HCT116 (cell line): ENCODE measurements at regions not wholly inside any gene's neighbourhood (a gene's known extent, or its start where the extent isn't known, plus 50 kb on each side); places are given as distances from the start of the nearest gene placed in this dataset.

Source experiments
- ATAC-seq: fragments of 200-7000 bp; cut with Tn5 transposase; 2 replicates; pipeline ENCODE4 v1.9.1; 2020; ENCODE audit warnings: mild to moderate bottlenecking, moderate library complexity
- BruUV-seq: library from RNA; stranded (reverse); fragments of 400-500 nt; replicated peaks from 2 replicates; lab custom pipeline; 2021; lab: Mats Ljungman, UMichigan
- CTCF ChIA-PET: fragments of 300-600 bp; sonication (Branson Sonifier 250); formaldehyde crosslinking; loops from one replicate; lab custom pipeline; 2021; ENCODE audit warnings: antibody characterized with exemption; lab: Charles Lee
- POLR2A ChIA-PET: fragments of 300-600, 350-600 bp; sonication (Branson Sonifier 250); formaldehyde crosslinking; loops from one replicate; lab custom pipeline; 2021; ENCODE audit warnings: antibody characterized with exemption; lab: Charles Lee
- RAD21 ChIA-PET, 2 experiments: fragments of 300-600 bp; sonication (Branson Sonifier 250); formaldehyde crosslinking; loops; one replicate each; lab custom pipeline; 2023; ENCODE audit warnings: low total read pairs in 2 of 2; ENCODE audit not compliant: uncharacterized antibody in 2 of 2, unreplicated experiment in 2 of 2, low non-redundant PET in 1 of 2; lab: Charles Lee
- DNase-seq: peaks from one replicate; pipeline ENCODE4 v3.0.0-alpha.2; 2010; ENCODE audit warnings: low read depth, low spot score
- H2AFZ ChIP-seq: fragments of 200-600 bp; shearing (Covaris generic), sonication (generic); 2 replicates; pipeline ENCODE4 v1.6.1; 2017; ENCODE audit warnings: low read depth, mixed run types, mixed read lengths, antibody characterized with exemption, low read length; ENCODE audit not compliant: poor library complexity, severe bottlenecking
- H3K27ac ChIP-seq: 2 replicates; pipeline ENCODE4 v1.5.1; 2012; ENCODE audit warnings: low read depth, low read length
- H3K27me3 ChIP-seq: fragments of 200-600 bp; sonication (generic); 2 replicates; pipeline ENCODE4 v1.6.1; 2016; ENCODE audit warnings: mixed run types, low read length, mixed read lengths; ENCODE audit not compliant: insufficient read depth
- H3K36me3 ChIP-seq, 2 experiments: fragments of 200-500 bp in 1 of 2; fragments of 200-600 bp in 1 of 2; sonication (Bioruptor generic) in 1 of 2; sonication (generic) in 1 of 2; 2 replicates each; pipeline versions ENCODE4 v1.5.1 to v1.6.1; 2014 to 2016; ENCODE audit warnings: low read length in 2 of 2, inconsistent platforms in 1 of 2, mixed read lengths in 1 of 2, mixed run types in 1 of 2; ENCODE audit not compliant: insufficient read depth in 2 of 2, control insufficient read depth in 1 of 2
- H3K4me1 ChIP-seq, 2 experiments: fragments of 200-600 bp in 1 of 2; sonication (generic) in 1 of 2; 2 replicates each; pipeline versions ENCODE4 v1.5.1 to v1.6.1; 2012 to 2017; ENCODE audit warnings: low read length in 2 of 2, inconsistent platforms in 1 of 2, mild to moderate bottlenecking in 1 of 2, mixed read lengths in 1 of 2, mixed run types in 1 of 2, moderate library complexity in 1 of 2; ENCODE audit not compliant: insufficient read depth in 2 of 2, control insufficient read depth in 1 of 2
- H3K4me2 ChIP-seq: fragments of 200-600 bp; sonication (generic); 2 replicates; pipeline ENCODE4 v1.6.1; 2017; ENCODE audit warnings: mixed run types, low read length, mixed read lengths
- H3K4me3 ChIP-seq, 2 experiments: fragments of 200-600 bp in 1 of 2; sonication (generic) in 1 of 2; replicated peaks in 1 of 2; 2 replicates each; pipeline ENCODE4 v1.5.1; 2011 to 2016; ENCODE audit warnings: low read length in 2 of 2, control low read depth in 1 of 2, low read depth in 1 of 2, mild to moderate bottlenecking in 1 of 2, mixed read lengths in 1 of 2, mixed run types in 1 of 2
- H3K79me2 ChIP-seq: fragments of 200-600 bp; sonication (generic); 2 replicates; pipeline ENCODE4 v1.6.1; 2017; ENCODE audit warnings: mild to moderate bottlenecking, mixed run types, low read length, moderate library complexity, mixed read lengths; ENCODE audit not compliant: insufficient read depth
- H3K9ac ChIP-seq: fragments of 200-600 bp; sonication (generic); 2 replicates; pipeline ENCODE4 v1.6.1; 2016; ENCODE audit warnings: low read length, mixed read lengths
- H3K9me2 ChIP-seq: fragments of 200-600 bp; sonication (generic), shearing (Covaris generic); 2 replicates; pipeline ENCODE4 v1.6.1; 2017; ENCODE audit warnings: mixed run types, mild to moderate bottlenecking, moderate library complexity; ENCODE audit not compliant: insufficient read depth
- H3K9me3 ChIP-seq, 2 experiments: fragments of 200-500 bp in 1 of 2; fragments of 200-600 bp in 1 of 2; sonication (Bioruptor generic) in 1 of 2; sonication (generic) in 1 of 2; 2 replicates each; pipeline ENCODE4 v1.6.1; 2014 to 2017; ENCODE audit warnings: low read length in 2 of 2, mixed read lengths in 2 of 2, inconsistent platforms in 1 of 2, low read depth in 1 of 2, mild to moderate bottlenecking in 1 of 2, mixed run types in 1 of 2, moderate library complexity in 1 of 2; ENCODE audit not compliant: control insufficient read depth in 1 of 2, insufficient read depth in 1 of 2
- H4K20me1 ChIP-seq: fragments of 200-600 bp; sonication (generic), shearing (Covaris generic); 2 replicates; pipeline ENCODE4 v1.6.1; 2017; ENCODE audit warnings: mixed run types, mild to moderate bottlenecking, moderate library complexity; ENCODE audit not compliant: insufficient read depth
- CBX3 ChIP-seq: IDR thresholded peaks from 2 replicates; pipeline ENCODE4 v1.6.1; 2012; ENCODE audit warnings: low read depth
- CEBPB ChIP-seq: IDR thresholded peaks from 2 replicates; pipeline ENCODE4 v1.6.1; 2012; ENCODE audit warnings: low read depth
- CTCF ChIP-seq, 3 experiments: fragments of 200-600 bp in 1 of 3; sonication (generic) in 1 of 3; IDR thresholded peaks in 2 of 3; conservative IDR thresholded peaks in 1 of 3; 2 replicates each; pipeline ENCODE4 v1.5.1; 2012 to 2017; ENCODE audit warnings: low read depth in 2 of 3, low read length in 2 of 3, antibody characterized with exemption in 1 of 3, borderline replicate concordance in 1 of 3, control low read depth in 1 of 3, mild to moderate bottlenecking in 1 of 3, mixed read lengths in 1 of 3, mixed run types in 1 of 3, moderate library complexity in 1 of 3; ENCODE audit not compliant: insufficient read depth in 1 of 3
- ELF1 ChIP-seq: IDR thresholded peaks from 2 replicates; pipeline ENCODE4 v1.6.1; 2012; ENCODE audit warnings: low read depth, borderline replicate concordance
- EZH2 ChIP-seq: fragments of 200-600 bp; sonication (generic); IDR thresholded peaks from 2 replicates; pipeline ENCODE4 v1.6.1; 2017; ENCODE audit warnings: antibody characterized with exemption, mixed run types
- JUND ChIP-seq: IDR thresholded peaks from 2 replicates; pipeline ENCODE4 v1.6.1; 2012
- MAX ChIP-seq: IDR thresholded peaks from 2 replicates; pipeline ENCODE4 v1.6.1; 2012
- POLR2A ChIP-seq: IDR thresholded peaks from 2 replicates; pipeline ENCODE4 v1.7.0; 2011; ENCODE audit warnings: borderline replicate concordance; ENCODE audit not compliant: insufficient read depth, insufficient read length; ENCODE audit errors: extremely low read depth
- RAD21 ChIP-seq: IDR thresholded peaks from 2 replicates; pipeline ENCODE4 v1.6.1; 2012; ENCODE audit warnings: low read depth, mild to moderate bottlenecking
- REST ChIP-seq: IDR thresholded peaks from 2 replicates; pipeline ENCODE4 v1.6.1; 2012; ENCODE audit warnings: low read depth
- SP1 ChIP-seq: IDR thresholded peaks from 2 replicates; pipeline ENCODE4 v1.6.1; 2012; ENCODE audit warnings: low read depth
- SRF ChIP-seq: IDR thresholded peaks from 2 replicates; pipeline ENCODE4 v1.6.1; 2012; ENCODE audit warnings: low read depth
- YY1 ChIP-seq: IDR thresholded peaks from 2 replicates; pipeline ENCODE4 v1.6.1; 2011; ENCODE audit warnings: low read length, low read depth, moderate library complexity, mild to moderate bottlenecking; ENCODE audit not compliant: insufficient replicate concordance; ENCODE audit errors: extremely low read depth
- ZBTB33 ChIP-seq: IDR thresholded peaks from 2 replicates; pipeline ENCODE4 v1.6.1; 2011; ENCODE audit warnings: mild to moderate bottlenecking, low read length, moderate library complexity; ENCODE audit not compliant: insufficient replicate concordance; ENCODE audit errors: extremely low read depth
- ZFX ChIP-seq: fragments of 450-650 bp; IDR thresholded peaks from 2 replicates; pipeline ENCODE4 v1.6.1; 2017
- ZNF274 ChIP-seq: fragments of 200-500 bp; sonication (Bioruptor generic); IDR thresholded peaks from 2 replicates; pipeline ENCODE4 v1.6.1; 2014; ENCODE audit warnings: mild to moderate bottlenecking, low read depth, low read length, inconsistent platforms
- intact Hi-C: fragments of 100-400 bp; cut with micrococcal nuclease; formaldehyde crosslinking; loops from 2 replicates; pipeline ENCODE4 v1.10.0; 2022

GRCh38 chr5:6319116-6319515, 59.2 kb downstream of the MED10 start:
- Histone ChIP-seq H4K20me1 (no peaks in the 10 kb centered on the region), H3K79me2 (no peaks in the 10 kb centered on the region), H3K27me3 (peaks cover 14% of the 10 kb centered on the region; the same call in 1 of the 2 replicates), H3K9ac (no peak overlapping the region), H3K27ac (no peak overlapping the region), H3K4me2 (no peak overlapping the region), H3K9me3 (no peaks in the 10 kb centered on the region), H3K4me1 (no peaks in the 10 kb centered on the region), H3K9me2 (no peaks in the 10 kb centered on the region), H3K4me3 (no peak overlapping the region), H2AFZ (no peak overlapping the region), H3K36me3 (no peaks in the 10 kb centered on the region)
- ChIA-PET POLR2A (no interaction called here), CTCF (no interaction called here), RAD21 (no interaction called here)
- intact Hi-C loops: no loop called here
- TF ChIP-seq ZFX: no peak
- TF ChIP-seq CBX3: no peak
- no peak for TF ChIP-seq EZH2
- no peak for TF ChIP-seq ZNF274
- TF ChIP-seq ZBTB33: no peak
- no peak for TF ChIP-seq REST
- TF ChIP-seq CTCF (IDR thresholded peaks at IDR 0.05 in 2 of 3, conservative IDR thresholded peaks at IDR 0.05 in 1 of 3; ENCODE audit: borderline replicate concordance in 1 of 3, insufficient read depth in 1 of 3, low read depth in 2 of 3, low read length in 2 of 3): no peak
- no peak for TF ChIP-seq MAX
- TF ChIP-seq CEBPB: no peak
- no peak for TF ChIP-seq POLR2A
- no peak for TF ChIP-seq SP1
- TF ChIP-seq JUND: no peak
- no peak for TF ChIP-seq SRF
- no peak for TF ChIP-seq RAD21
- TF ChIP-seq ELF1: no peak
- no peak for TF ChIP-seq YY1
- ATAC-seq: no peak
- DNase-seq: no peak
- BruUV-seq: no TSS peak
